Upper lobe of right lung (tissue), 1 donor: ENCODE measurements at regions not wholly inside any gene's neighbourhood (a gene's known extent, or its start where the extent isn't known, plus 50 kb on each side); places are given as distances from the start of the nearest gene placed in this dataset.

Experiments
- ATAC-seq: fragments of 200-7000 bp; cut with Tn5 transposase; one replicate; pipeline ENCODE4 v1.9.1; 2020; ENCODE audit warnings: mild to moderate bottlenecking, moderate library complexity
- DNase-seq: peaks from one replicate; pipeline ENCODE4 v3.0.0-alpha.2; 2020
- H3K27ac ChIP-seq: fragments of 200-600 bp; one replicate; pipeline ENCODE4 v1.8.0; 2022
- H3K27me3 ChIP-seq: fragments of 200-600 bp; one replicate; pipeline ENCODE4 v1.8.0; 2022; ENCODE audit warnings: mild to moderate bottlenecking
- H3K36me3 ChIP-seq: fragments of 200-600 bp; one replicate; pipeline ENCODE4 v1.8.0; 2022
- H3K4me1 ChIP-seq: fragments of 200-600 bp; one replicate; pipeline ENCODE4 v1.8.0; 2022
- H3K4me3 ChIP-seq: fragments of 200-600 bp; one replicate; pipeline ENCODE4 v1.8.0; 2022; ENCODE audit warnings: mild to moderate bottlenecking
- H3K9me3 ChIP-seq: fragments of 200-600 bp; one replicate; pipeline ENCODE4 v1.8.0; 2022
- intact Hi-C: fragments of 100-400 bp; cut with DNase I; formaldehyde crosslinking; loops from one replicate; pipeline ENCODE4 v1.11.0; 2022
- TF ChIP-seq, protein P1 (sequence below): fragments of 200-600 bp; IDR thresholded peaks from one replicate; pipeline ENCODE4 v1.8.0; 2022; ENCODE audit warnings: antibody characterized with exemption
- donor health status: DM: no; HTN: yes; CAD: no; lungs with severe emphysema.

DNA sequence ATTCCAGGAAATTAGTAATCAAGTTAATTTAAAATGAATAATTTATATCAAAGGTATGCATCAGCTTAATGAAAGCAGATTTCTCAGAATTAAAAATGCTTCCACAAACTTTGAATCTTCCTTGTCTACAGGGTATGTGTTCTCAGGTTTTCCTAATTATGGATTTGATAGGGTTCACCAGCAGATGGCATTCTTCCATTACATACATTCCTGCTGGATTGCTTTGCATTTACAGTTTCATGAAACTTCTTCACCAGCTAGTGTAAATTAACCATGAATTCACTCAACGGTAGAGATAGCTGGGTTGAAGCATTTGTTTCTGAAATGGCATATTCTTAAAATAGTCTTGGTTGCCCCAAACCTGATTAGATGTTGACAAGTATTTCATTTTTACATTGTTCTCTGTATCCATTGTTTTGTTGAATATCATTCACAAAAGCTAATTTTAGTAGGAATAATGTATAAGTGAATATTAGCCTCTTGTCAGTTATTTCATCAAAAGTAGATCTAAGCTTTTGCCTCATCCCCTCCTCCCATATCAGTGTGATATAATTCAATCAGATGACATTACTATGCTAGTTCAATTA is 68.7 kb upstream of the WDR41 start:
- no peaks in the 10 kb centered on the region for H3K36me3 ChIP-seq
- H3K9me3 ChIP-seq, result no peaks in the 10 kb centered on the region
- DNase-seq (no peak), ATAC-seq (no peak)
- no peaks in the 10 kb centered on the region for H3K4me1 ChIP-seq
- intact Hi-C loops, result no loop called here
- no peaks in the 10 kb centered on the region for H3K27me3 ChIP-seq
- no peak overlapping the region for H3K4me3 ChIP-seq
- H3K27ac ChIP-seq, result no peak overlapping the region
- TF ChIP-seq, protein P1, sequence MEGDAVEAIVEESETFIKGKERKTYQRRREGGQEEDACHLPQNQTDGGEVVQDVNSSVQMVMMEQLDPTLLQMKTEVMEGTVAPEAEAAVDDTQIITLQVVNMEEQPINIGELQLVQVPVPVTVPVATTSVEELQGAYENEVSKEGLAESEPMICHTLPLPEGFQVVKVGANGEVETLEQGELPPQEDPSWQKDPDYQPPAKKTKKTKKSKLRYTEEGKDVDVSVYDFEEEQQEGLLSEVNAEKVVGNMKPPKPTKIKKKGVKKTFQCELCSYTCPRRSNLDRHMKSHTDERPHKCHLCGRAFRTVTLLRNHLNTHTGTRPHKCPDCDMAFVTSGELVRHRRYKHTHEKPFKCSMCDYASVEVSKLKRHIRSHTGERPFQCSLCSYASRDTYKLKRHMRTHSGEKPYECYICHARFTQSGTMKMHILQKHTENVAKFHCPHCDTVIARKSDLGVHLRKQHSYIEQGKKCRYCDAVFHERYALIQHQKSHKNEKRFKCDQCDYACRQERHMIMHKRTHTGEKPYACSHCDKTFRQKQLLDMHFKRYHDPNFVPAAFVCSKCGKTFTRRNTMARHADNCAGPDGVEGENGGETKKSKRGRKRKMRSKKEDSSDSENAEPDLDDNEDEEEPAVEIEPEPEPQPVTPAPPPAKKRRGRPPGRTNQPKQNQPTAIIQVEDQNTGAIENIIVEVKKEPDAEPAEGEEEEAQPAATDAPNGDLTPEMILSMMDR, result peak; percentile 50

DNA sequence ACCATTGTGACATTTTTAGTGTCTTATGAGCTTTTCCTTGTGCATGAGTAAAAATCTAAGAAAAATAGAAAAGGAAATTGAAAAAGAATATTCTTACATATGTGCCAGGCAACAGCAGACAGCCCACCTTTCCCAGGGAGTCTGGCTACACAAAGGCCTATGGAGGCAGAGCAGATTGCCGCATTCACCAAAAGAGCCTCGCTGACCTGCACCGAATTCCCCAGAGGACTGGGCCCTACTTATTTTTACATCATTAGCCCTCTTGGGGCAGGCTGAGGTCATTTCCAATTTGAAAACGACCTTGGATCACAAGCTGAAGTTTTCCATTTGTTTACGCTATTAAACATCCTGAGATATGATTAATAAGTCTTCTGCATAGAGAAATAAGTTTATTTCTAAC is 66.2 kb upstream of the WDR41 start:
- TF ChIP-seq, protein P1, result no peak
- intact Hi-C loops, result no loop called here
- Histone ChIP-seq H3K4me3 (no peak overlapping the region), H3K27ac (no peak overlapping the region), H3K27me3 (no peaks in the 10 kb centered on the region), H3K36me3 (no peaks in the 10 kb centered on the region), H3K9me3 (no peaks in the 10 kb centered on the region), H3K4me1 (no peaks in the 10 kb centered on the region)
- DNase-seq, result no peak
- ATAC-seq, result no peak

DNA sequence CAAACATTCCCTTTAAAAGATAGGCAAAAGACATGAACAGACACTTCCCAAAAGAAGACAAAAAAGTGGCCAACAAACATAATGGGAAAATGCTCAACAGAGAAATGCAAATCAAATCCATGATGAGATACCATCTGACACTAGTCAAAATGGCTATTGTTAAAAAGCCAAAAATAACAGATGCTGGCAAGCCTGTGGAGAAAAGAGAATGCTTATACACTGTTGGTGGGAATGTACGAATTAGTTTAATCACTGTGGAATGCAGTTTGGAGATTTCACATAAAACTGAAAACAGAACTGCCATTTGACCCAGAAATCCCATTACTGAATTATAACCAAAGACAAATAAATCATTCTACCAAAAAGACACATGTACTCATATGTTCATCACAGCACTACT is 58.3 kb upstream of the WDR41 start:
- TF ChIP-seq, protein P1, result no peak
- Histone ChIP-seq H3K36me3 (no peaks in the 10 kb centered on the region), H3K9me3 (no peaks in the 10 kb centered on the region), H3K27me3 (no peaks in the 10 kb centered on the region), H3K4me3 (no peak overlapping the region), H3K4me1 (no peaks in the 10 kb centered on the region), H3K27ac (no peak overlapping the region)
- no peak for ATAC-seq
- intact Hi-C loops, result no loop called here
- no peak for DNase-seq

GRCh38 chr5:77545285-77545684 is 53.2 kb upstream of the WDR41 start:
- TF ChIP-seq, protein P1, result no peak
- DNase-seq (no peak), ATAC-seq (no peak)
- no peaks in the 10 kb centered on the region for H3K9me3 ChIP-seq
- no peak overlapping the region for H3K27ac ChIP-seq
- intact Hi-C loops, result no loop called here
- H3K4me1 ChIP-seq, result no peaks in the 10 kb centered on the region
- H3K27me3 ChIP-seq, result no peaks in the 10 kb centered on the region
- no peak overlapping the region for H3K4me3 ChIP-seq
- no peaks in the 10 kb centered on the region for H3K36me3 ChIP-seq
